NOMO-1 treated with DMSO at 0.1 percent for 48 hours (cell line): ENCODE measurements at regions not wholly inside any gene's neighbourhood (a gene's known extent, or its start where the extent isn't known, plus 50 kb on each side); places are given as distances from the start of the nearest gene placed in this dataset.

Source experiments
- DNase-seq: peaks from one replicate; lab custom pipeline; 2025; ENCODE audit not compliant: unreplicated experiment; lab: John Stamatoyannopoulos, UW

DNA sequence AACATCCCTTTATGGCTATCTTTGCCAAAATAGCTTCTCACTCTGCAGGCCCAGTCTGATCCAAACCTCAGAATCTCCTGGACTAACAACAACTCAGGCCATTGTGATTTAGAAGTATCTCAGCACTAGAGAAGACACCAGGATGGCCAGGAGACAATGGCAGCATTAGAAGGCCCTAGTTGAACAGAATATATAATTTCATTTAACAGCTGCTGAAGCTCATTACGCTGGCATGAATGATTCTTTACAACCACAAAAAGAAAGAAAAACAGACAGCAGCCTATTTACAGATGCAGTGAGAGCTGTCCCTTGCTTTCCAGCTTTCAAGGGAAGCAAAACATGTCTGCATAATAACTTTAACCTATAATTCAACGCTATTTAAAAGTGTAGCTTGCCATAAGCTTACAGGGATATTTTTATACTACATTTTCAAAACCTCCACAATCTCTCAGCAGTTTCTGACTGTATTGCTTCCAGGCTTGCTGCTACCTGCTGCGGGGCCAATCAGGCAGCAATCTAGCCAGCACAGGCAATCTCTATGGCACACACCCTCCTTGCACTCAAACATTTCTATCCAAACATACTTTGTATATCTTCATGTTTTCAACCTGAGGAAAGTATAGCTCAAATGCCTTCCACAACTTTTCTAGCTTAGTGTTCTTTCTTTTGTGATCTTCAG is 107.3 kb downstream of the OGFRL1 start:
- no peak for DNase-seq

DNA sequence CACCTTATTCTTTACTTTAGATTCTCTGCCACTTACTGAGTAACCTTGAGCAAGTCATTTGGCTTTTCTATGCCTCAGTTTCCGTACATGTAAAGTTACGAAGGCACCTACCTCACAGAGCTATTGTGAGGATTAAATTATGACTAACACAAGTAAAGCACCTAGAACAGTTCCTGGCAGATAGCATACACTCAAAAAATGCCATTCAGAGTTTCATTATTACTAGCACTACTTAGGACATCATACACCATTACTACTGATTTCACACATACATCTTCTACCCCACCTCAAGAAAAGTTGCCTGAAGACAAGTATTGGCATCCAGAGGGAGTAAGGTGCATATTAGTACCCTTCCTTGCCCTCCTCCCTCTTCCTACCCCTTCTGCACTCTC is 107.8 kb downstream of the OGFRL1 start:
- DNase-seq, result no peak

DNA sequence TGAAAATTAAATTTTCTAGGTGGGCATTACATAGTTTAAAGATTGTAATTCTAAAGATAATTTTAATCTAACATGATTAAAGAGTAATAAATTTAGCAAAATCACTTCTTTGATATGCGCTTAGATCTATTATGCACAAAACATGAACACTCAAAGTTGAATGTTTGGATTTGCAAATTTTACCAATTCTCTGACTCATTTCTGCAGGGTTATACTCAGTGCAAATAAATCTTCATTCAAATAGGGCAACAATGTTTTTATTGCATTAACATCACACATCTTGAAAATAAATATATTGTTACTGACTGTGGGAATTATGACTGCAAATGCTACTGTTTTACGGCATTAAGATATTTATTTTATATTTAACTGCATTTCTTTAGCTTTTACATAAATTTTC is 110.7 kb downstream of the OGFRL1 start:
- no peak for DNase-seq

DNA sequence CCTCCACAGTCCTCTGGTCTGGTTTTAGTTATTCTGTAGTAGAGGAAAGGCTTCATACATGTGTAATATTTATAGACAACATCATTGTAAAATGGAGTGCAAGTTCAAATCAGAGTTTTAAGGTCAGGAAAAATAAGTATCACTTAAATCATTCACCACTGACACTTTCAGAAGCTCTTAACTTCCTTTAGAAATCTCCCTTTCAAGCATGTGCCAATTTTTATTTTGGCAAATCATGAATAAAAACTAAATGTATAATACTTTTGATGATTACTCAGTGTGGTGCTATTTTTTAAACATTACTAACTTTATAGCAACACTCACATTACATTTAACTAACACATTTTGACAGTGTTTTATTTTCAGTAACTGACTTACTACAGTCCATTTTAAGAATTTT is 112.2 kb downstream of the OGFRL1 start:
- DNase-seq, result no peak

DNA sequence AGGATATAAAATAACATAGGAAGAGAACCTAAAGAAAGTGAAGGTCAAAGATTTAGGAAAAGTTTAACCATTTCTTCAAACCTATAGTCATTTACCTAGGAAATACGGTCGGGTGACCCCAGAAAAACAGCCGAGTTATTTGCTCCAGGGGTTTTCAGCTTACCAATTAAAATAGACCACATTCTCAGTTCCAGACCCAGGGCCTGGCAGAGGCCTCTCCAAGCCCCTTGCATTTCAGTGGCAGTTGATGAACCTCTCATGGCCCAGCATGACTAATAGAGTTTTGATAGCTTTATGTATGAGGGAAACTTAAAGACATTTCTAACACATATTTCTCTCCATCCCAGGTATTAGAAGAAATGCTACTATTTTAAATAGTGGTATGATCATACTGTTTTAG is 113.5 kb downstream of the OGFRL1 start:
- no peak for DNase-seq

DNA sequence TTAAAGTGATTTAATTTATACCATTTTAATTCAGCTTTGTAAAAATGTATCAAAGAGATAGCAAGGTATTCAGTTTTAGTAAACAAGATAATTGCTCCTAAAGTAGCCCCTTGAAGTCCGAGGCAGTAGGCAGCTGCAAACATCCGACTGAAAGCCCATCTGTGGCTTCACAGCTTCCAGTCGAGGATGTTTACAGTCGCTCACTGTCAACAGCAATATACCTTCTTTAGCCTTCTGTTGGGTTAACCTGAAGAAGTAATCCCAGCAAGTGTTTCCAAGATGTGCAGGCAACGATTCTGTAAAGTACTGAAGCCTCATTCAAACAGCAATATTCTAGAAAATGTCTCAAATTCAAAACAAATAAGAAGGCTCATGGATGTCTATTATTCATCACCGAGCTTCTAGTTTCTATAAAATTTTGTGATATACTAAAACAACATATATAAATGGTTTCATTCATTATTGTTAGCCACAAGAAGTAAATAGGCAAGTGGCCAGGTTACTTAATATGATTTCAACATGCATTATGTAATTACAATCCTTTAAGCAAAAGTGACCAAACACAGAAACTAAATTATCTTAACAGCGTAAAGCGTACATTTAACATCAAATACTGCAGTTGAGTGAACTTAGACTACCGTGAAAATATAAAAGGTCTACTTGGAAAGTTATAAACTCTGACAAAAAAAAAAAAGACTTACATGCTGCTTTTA is 115.0 kb downstream of the OGFRL1 start:
- DNase-seq, result no peak

DNA sequence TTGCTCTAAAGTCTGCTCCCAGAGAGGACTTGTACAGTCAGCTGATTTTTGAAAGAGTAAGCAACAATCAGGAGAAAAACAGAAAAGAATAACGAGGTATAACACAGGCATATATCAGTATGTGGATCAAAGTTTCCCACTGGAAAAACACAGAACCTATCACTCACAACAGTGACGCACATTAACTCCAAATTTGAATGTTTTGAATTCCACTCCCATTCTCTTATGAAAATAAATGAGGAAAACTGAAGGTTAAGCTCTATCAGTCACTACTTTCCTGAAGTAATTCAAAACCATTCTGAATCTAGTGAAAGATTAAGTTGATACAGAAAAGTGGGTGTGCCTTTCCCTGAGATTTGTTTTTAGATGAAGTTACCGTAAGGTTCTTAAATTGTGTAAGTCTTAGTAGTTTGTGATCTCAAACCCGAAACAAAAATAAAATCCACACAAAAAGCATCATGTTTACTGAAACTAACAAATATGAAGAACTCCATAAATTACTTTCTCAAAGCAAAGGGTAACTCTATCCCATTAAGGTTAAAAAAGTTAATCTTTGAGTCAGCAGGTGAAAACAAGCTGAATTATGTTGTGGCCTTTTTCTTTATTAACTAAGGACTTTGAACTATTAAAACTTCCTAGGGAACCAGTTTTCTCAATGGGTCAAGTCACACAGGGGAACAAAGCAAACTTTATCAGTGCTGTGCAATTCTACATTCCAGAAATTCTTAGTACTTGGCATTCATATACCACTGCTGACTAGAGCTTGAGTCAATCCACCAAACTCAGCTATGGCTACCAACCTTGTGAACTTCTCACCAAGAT is 115.7 kb downstream of the OGFRL1 start:
- no peak for DNase-seq

DNA sequence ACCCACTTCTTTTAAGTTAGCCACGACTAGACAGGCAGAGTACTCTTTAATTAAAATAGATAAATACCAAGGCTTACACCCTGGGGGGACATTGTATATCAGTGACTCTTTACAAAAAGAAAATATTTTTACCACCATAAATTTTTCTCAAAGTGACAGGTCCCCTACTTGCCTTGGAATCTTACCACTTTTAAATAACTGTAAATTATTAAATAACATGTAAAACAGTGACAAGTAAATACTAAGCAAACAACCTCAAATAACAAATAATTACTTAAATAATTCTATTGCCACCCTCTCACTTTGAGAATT is 116.3 kb downstream of the OGFRL1 start:
- DNase-seq, result no peak

DNA sequence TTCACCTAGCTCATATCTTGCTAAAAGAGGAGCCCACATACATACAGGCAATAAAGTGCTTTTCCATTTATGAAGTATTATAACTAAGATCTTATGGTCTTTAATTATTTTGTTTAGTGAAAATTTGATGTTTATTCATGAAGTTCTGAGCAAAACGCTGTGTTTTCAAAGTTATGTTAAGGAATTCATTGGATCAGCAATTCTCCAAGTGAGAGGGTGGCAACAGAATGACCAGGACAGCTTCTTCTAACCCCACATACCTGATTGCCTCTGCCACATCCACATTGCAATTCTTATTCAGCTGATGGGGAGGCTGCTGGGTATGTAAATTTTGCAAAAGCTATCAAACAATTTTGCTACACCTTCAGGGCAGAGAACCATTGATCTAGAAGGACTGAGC is 116.8 kb downstream of the OGFRL1 start:
- no peak for DNase-seq

DNA sequence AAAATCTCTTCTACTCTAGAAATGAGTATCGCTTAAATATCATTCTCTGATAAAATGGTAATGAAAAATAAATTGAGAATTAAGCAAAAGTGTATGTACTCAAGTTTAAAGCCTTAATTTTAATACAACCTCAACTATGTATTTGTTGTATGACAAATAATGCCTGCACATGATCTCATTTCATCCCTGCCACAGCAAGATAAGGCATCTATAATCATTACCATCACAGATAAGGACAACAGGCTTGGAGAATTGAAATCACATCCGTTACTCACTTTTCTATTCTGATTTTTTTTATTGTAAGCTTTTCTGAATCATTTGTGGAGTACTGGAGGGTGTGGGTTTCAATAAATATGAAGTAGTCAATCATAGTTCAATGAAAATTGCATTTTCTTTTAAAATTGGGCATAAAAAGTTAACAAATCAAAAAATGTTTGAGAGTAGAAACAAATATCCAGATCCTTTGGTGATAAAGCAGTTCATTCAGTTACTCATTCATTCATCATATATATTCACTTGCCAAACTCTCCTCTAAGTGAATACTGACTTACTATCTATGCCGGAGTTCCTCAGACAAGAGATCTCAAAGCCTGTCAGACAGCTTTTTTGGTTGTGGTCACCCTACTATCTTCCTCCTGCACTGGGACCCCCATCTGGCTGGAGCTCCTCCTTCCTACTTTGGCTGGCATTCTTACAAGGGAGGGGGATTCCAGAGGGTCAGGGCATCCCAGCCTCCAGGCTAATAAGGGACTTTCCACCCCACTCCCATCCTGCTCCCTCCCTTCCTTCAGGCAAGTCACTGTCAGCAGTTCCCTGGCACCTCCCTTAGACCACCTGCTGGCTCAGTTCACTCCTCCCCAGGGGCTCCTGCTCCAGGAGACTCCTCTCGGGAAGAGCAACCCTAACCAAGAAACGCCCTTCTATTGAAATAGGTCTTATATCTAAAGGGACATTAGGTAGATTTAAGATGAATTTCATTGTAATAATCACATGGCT is 118.6 kb downstream of the OGFRL1 start:
- no peak for DNase-seq

DNA sequence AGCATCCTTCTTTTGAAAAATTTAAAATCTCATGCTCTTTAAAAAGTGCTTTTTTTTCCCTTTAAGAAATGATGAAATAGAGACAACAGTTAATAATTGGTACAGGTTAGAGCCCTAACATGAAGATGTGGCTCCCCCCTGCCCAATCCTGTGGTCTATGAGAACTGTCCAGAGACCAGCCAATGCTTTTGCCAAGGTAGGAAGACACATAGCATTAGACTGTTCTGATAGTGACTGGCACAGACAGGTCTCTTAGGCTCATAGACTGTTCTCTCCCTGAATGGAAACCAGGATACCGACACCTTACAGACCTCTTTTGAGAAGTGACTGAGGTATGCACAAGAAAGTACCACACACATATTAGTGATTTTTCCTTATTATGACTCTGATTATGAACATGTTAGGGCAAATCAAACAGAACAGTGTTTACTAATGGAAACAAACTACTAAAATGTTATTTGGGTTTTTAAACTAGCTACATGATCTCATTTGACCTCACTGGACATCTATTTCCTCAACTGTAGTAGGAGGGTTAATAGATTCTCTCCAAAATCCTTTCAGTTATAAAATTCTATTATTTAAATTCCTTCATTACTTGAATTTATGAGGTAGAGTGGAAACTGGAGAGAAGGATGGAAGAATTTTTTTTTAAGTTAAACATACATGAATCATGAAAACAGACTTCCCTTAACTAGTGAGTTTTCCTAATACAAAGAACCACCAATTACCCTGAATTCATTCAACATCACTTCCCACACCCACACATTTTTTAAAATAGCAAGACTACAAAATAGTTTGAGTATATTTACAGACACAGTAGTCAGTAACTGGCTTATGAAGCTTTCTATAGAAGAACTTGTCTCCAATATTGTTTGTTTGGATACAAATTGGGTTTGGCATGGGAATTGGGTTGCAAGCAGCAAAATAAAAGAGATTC is 120.4 kb downstream of the OGFRL1 start:
- no peak for DNase-seq

DNA sequence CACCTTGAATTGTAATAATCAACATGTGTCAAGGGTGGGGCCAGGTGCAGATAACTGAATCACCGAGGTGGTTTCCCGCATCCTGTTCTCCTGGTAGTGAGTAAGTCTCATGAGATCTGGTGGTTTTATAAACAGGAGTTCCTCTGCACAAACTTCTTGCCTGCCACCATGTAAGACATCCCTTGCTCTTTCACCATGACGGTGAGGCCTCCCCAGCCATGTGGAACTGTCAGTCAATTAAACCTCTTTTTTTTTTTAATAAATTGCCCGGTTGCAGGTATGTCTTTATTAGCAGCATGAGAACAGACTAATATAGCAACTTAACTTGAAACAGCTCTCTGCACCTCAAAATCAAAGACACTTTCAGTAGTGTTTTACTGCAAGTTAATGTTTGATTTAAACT is 121.6 kb downstream of the OGFRL1 start:
- no peak for DNase-seq

DNA sequence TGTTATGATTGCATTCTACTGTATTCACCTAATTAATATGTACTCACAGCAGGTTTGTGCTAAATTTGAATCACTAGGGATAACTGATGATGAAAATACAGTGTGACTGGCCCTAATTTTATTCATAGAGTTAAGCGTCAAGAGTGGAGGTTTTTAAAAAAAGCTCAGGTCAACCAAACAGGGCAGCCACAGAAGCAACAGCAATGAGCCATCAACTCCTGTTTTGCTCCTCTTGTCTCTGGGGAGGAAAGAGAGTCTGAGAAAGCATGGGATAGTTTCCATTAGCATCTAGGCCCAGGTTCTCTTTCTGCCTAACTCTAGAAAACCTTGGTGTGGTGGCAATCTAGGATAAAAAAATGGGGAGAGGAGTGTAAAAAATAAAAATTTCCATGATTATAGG is 122.1 kb downstream of the OGFRL1 start:
- no peak for DNase-seq

DNA sequence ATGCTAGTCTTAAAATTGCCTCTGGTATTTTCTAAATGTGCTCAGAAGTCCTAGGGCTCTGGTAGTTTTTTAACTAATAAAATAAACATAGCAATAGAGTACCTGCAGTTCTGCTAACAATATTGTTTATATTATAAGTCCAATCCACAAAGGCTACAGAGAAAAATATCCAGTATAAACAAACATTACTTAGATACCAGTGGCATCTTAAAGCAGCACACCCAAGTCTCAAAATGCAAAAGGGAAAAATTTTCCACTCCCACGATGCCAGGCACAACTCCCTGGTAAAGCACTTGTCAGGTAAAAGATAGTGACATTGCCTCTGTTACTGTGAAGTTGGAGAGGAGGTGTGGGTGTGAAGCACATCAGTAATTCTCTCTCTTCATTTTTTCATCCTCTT is 123.3 kb downstream of the OGFRL1 start:
- no peak for DNase-seq

DNA sequence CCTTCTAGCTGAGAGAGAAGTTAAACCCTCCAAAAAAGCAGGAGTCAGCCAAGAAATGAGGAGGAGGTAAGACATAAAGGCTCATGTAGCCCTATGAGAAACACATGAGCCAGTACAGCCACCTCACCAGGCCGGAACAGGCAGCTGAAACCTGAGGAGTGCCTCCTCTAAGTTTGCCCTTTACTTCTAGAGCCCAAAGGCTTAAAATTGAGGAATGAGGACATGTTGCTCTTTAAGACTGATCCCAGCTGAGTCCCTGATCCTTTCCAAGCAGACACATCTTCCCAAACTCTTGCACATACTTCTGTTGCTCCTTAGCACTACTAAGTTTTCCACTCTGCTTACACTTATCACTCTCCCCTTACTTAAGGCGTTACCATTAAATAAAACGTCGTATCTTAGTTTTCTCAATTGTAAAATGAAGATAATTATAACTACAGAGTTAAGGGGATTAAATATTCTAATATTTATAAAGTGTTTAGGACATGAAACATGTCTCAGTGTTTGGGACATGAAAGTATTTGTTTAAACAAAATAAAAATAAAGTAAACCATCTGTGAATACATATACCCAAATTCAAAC is 124.0 kb downstream of the OGFRL1 start:
- DNase-seq, result no peak

DNA sequence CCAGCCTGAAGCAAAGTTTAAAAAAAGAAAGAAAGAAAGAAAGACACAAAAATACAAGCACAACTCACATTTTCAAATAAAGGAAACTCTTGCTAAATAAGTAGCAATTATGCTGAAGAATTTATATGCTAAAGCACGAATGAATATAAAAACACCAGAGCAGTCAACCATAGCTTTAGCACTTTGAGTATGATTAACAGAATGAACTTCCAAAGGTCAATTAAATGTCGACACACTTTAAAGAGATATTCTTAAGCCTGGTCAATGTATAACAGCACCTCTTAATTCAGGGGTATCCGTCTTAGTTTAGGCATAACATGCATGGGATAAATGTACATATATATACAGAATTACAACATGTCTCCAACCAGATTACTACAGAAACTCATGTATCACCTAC is 125.9 kb downstream of the OGFRL1 start:
- DNase-seq, result no peak

DNA sequence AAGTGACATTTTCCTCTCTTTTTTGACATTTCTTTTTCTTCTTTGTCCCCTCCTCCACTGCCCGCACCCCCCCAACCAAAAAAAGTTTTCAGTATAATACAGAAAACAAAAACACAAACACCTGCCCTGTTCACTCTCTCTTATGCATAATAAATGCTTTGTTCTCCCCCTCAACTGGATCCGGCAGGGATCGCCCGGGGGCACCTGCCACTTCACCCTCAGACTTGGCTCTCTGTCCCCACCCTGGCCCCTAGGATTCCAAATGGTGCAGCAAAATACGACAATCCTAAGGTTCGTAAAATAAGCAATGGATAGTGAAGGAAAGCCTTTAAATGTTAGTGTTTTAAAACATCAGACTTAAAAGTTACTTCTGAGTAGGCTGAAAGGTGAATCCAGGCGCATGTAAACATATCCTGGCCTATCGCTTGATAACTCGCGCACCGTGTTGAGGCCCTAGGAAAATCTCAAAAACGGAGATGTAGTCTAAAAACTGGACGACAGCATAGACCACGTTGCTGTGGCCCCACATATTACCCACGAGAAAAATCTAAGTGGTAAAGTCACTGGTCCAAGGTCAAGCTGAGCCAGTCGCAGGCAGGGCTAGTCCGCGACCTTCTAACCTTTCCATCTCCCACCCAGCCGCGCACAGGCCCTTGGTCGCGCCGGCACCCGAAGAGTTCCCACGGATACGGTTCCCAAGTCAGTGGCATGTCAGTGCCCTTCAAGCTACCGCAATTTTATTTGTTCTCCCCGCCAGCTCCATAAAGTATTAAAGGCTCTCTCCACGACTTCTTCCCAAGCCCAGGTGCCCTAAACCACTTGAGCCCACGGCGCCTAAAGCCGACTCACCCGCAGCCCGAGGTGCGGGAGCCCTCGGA is 130.8 kb downstream of the OGFRL1 start:
- DNase-seq, result no peak

DNA sequence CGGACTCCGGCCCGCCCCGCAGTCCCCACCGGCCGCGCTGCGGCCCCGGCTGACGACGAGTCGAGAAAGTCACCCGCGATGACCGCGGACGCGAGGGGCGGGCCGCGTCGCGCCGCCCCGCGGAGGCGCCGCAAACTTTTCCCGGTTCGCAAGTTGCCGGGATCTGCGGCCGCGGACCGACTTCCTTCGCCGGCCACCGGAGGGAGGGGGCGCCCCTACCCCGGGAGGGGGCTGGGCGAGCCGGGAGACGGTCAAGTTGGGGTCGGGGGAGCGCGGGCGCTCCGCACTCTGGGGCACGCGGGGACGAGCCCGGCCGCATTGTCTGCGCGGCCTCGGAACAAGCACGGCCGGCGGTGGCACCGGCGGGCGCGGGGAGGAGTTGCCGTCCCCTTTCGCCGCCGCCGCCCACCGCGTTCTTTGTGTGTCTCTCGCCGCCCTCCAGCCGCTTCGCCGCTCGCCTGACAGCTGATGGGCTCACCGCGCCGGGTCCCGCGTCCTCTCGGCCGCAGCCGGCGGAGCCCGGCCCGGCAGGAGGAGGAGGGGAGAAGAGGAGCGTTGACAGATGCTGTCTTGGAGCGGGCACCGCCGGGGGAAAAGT is 131.6 kb downstream of the OGFRL1 start:
- no peak for DNase-seq
